NCI-H1436 treated with DMSO at 0.1 percent for 48 hours (cell line): ENCODE measurements at regions not wholly inside any gene's neighbourhood (a gene's known extent, or its start where the extent isn't known, plus 50 kb on each side); places are given as distances from the start of the nearest gene placed in this dataset.

Experiments used
- DNase-seq: peaks from one replicate; lab custom pipeline; 2025; lab: John Stamatoyannopoulos, UW

GRCh38 chr15:37789397-37789786 is 145.0 kb upstream of the TMCO5A start:
- DNase-seq = no peak

- no peak for DNase-seq
Measured at GRCh38 chr15:37789881-37790280, 144.6 kb upstream of the TMCO5A start.

- DNase-seq = no peak
Measured at GRCh38 chr15:37791693-37792092, 142.7 kb upstream of the TMCO5A start.

- DNase-seq = no peak
Measured at GRCh38 chr15:37792351-37792750, 142.1 kb upstream of the TMCO5A start.

- no peak for DNase-seq
Measured at GRCh38 chr15:37793851-37794250, 140.6 kb upstream of the TMCO5A start.

- no peak for DNase-seq
Measured at GRCh38 chr15:37794947-37795346, 139.5 kb upstream of the TMCO5A start.

- DNase-seq = no peak
Measured at GRCh38 chr15:37801529-37801928, 132.9 kb upstream of the TMCO5A start.

GRCh38 chr15:37806808-37807207 is 127.6 kb upstream of the TMCO5A start:
- no peak for DNase-seq

- DNase-seq = no peak
Measured at GRCh38 chr15:37810381-37810780, 124.1 kb upstream of the TMCO5A start.

- no peak for DNase-seq
Measured at GRCh38 chr15:37813306-37813705, 121.1 kb upstream of the TMCO5A start.

GRCh38 chr15:37814847-37815515 is 119.5 kb upstream of the TMCO5A start:
- DNase-seq = no peak

- no peak for DNase-seq
Measured at GRCh38 chr15:37818152-37818677, 116.2 kb upstream of the TMCO5A start.

- no peak for DNase-seq
Measured at GRCh38 chr15:37819191-37819590, 115.2 kb upstream of the TMCO5A start.

GRCh38 chr15:37820380-37821128 is 113.9 kb upstream of the TMCO5A start:
- DNase-seq = no peak

GRCh38 chr15:37823601-37824275 is 110.7 kb upstream of the TMCO5A start:
- no peak for DNase-seq

- no peak for DNase-seq
Measured at GRCh38 chr15:37824717-37825382, 109.6 kb upstream of the TMCO5A start.

- no peak for DNase-seq
Measured at GRCh38 chr15:37837276-37837675, 97.2 kb upstream of the TMCO5A start.

GRCh38 chr15:37847776-37848175 is 86.7 kb upstream of the TMCO5A start:
- DNase-seq = no peak

- DNase-seq = no peak
Measured at GRCh38 chr15:37856109-37856508, 78.3 kb upstream of the TMCO5A start.

- DNase-seq = no peak
Measured at GRCh38 chr15:37860896-37861295, 73.5 kb upstream of the TMCO5A start.

- DNase-seq = no peak
Measured at GRCh38 chr15:37865687-37866086, 68.8 kb upstream of the TMCO5A start.

- DNase-seq = no peak
Measured at GRCh38 chr15:37870711-37871110, 63.7 kb upstream of the TMCO5A start.
